Activated naive CD4-positive, alpha-beta T cell treated with anti-CD3 and anti-CD28 coated beads, Interleukin-2, amount 50 U/mL, for 24 hours (primary cell): ENCODE measurements at regions not wholly inside any gene's neighbourhood (a gene's known extent, or its start where the extent isn't known, plus 50 kb on each side); places are given as distances from the start of the nearest gene placed in this dataset.

Experiments used
- H3K27ac Mint-ChIP-seq: one replicate; pipeline ENCODE4 v1.8.0; 2021; ENCODE audit warnings: mild to moderate bottlenecking, mixed read lengths
- H3K27me3 Mint-ChIP-seq: one replicate; pipeline ENCODE4 v1.8.0; 2021; ENCODE audit warnings: mixed read lengths
- H3K36me3 Mint-ChIP-seq: one replicate; pipeline ENCODE4 v1.8.0; 2021; ENCODE audit warnings: mixed read lengths
- H3K4me1 Mint-ChIP-seq: one replicate; pipeline ENCODE4 v1.8.0; 2021; ENCODE audit warnings: mixed read lengths
- H3K4me3 Mint-ChIP-seq: one replicate; pipeline ENCODE4 v1.8.0; 2021; ENCODE audit warnings: mild to moderate bottlenecking, mixed read lengths
- H3K9me3 Mint-ChIP-seq: one replicate; pipeline ENCODE4 v1.8.0; 2021; ENCODE audit warnings: mixed read lengths

GRCh38 chr5:4625206-4625896, 514.8 kb upstream of the ADAMTS16 start:
- Mint-ChIP-seq H3K4me1 (no peaks in the 10 kb centered on the region), H3K4me3 (no peak overlapping the region), H3K27me3 (no peaks in the 10 kb centered on the region), H3K9me3 (peaks cover 6% of the 10 kb centered on the region), H3K27ac (no peak overlapping the region), H3K36me3 (no peaks in the 10 kb centered on the region)

GRCh38 chr5:4627131-4627530, 513.0 kb upstream of the ADAMTS16 start:
- H3K9me3 Mint-ChIP-seq = peaks cover 6% of the 10 kb centered on the region
- no peaks in the 10 kb centered on the region for H3K27me3 Mint-ChIP-seq
- no peak overlapping the region for H3K4me3 Mint-ChIP-seq
- H3K4me1 Mint-ChIP-seq = no peaks in the 10 kb centered on the region
- H3K36me3 Mint-ChIP-seq = no peaks in the 10 kb centered on the region
- H3K27ac Mint-ChIP-seq = no peak overlapping the region

DNA sequence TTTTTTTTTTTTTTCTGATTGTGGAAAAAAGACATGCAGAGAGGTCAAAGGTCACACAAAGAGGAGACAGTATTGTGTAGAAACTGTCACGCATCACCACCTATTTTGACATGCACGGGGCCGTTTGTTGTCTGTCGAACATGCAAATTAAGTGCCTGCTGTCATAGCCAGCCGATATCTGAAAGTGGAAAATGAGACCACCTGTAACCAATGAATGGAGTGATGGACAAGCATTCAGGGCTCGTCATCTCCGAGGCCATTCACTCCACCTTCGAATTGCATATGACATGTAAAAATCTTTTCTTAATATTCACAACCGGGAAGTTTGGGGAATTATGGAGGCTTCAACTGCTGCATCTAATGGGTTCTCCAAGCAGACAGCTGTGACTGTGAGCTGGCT, 512.2 kb upstream of the ADAMTS16 start:
- Mint-ChIP-seq H3K9me3 (peaks cover 6% of the 10 kb centered on the region), H3K27ac (no peak overlapping the region), H3K4me1 (no peaks in the 10 kb centered on the region), H3K36me3 (no peaks in the 10 kb centered on the region), H3K4me3 (no peak overlapping the region), H3K27me3 (no peaks in the 10 kb centered on the region)

DNA sequence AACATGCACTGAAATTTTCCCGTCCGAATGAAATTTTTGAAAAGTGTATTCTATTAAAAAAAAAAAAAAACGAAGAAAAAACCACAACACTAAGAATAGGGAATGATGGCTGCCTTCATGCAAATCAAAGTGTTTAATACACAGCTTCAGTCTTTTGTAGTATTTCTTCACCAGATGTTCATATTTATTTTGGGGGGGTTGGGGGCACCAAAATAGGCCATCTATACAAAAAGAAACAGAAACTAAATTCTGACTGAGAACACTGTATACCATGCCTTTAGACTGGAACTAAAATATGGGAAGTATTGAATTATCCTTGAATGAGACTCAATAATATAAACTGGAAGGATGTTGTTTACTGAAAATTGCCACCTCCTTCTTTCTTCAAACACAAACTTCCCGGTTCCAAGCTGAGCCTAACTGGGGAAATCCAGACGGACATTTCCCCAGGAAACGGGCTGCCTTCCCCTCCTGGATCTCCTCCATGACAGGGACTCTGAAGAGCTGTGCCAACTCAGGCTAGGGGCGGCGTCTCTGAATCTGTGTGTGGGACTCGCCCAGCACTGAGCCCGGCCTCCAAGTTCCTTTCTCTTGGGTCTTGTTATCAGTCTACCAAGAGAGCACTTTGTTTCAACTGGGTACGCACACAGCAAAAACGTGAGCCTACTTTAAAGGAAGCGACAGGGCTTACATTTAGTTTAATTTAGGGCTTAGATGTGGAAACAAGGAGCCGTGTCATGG, 511.3 kb upstream of the ADAMTS16 start:
- Mint-ChIP-seq H3K4me3 (no peak overlapping the region), H3K36me3 (no peaks in the 10 kb centered on the region), H3K27ac (no peak overlapping the region)

GRCh38 chr5:4630031-4630430, 510.1 kb upstream of the ADAMTS16 start:
- no peaks in the 10 kb centered on the region for H3K27me3 Mint-ChIP-seq
- peaks cover 6% of the 10 kb centered on the region for H3K9me3 Mint-ChIP-seq
- no peaks in the 10 kb centered on the region for H3K4me1 Mint-ChIP-seq
- H3K36me3 Mint-ChIP-seq = no peaks in the 10 kb centered on the region
- no peak overlapping the region for H3K27ac Mint-ChIP-seq
- H3K4me3 Mint-ChIP-seq = no peak overlapping the region

More for the DNA sequence above, 511.3 kb upstream of the ADAMTS16 start:
- Mint-ChIP-seq H3K27me3 (no peaks in the 10 kb centered on the region), H3K4me1 (no peaks in the 10 kb centered on the region), H3K9me3 (peaks cover 6% of the 10 kb centered on the region)

DNA sequence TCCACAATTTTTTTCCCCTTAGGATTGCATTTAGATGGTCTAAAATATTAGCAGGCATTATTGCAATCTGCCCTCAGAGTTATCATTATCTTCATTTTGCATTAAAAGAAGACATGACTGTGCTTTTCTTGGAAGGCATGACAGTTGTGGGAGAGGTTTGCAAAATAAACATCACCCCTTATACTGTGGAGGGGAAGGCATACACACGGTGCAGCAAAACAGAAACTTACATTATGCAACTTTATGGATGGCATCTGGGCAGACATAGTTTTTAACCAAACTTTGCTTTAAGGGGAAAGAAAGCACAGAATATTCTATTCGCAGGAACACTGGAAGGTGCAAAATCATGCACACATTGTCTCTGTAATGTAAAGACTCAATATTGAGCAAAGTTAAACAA, 505.8 kb upstream of the ADAMTS16 start:
- H3K27ac Mint-ChIP-seq = no peak overlapping the region
- no peak overlapping the region for H3K4me3 Mint-ChIP-seq
- H3K27me3 Mint-ChIP-seq = no peaks in the 10 kb centered on the region
- H3K36me3 Mint-ChIP-seq = no peaks in the 10 kb centered on the region
- no peaks in the 10 kb centered on the region for H3K4me1 Mint-ChIP-seq
- H3K9me3 Mint-ChIP-seq = no peaks in the 10 kb centered on the region

DNA sequence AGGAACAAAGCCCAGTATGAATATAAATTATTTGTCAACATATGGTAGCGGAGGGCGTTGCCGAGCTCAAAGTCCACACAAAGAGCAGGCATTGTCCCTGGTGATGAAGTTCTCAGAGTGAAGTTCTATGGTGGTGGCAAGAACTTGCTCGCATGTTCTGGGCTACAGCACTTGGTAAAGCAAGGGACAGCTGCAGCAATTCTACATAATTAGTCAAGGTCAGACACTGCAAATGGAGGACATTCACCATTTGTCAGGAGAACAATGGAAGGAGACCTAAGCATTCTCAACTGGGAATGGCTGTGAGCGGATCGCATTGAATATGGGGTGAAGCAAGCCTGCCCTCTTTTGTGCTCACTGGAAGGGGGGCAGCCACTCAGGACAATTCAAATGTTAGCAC, 503.8 kb upstream of the ADAMTS16 start:
- H3K27me3 Mint-ChIP-seq = no peaks in the 10 kb centered on the region
- H3K36me3 Mint-ChIP-seq = no peaks in the 10 kb centered on the region
- H3K4me3 Mint-ChIP-seq = no peak overlapping the region
- no peaks in the 10 kb centered on the region for H3K9me3 Mint-ChIP-seq
- H3K27ac Mint-ChIP-seq = no peak overlapping the region
- no peaks in the 10 kb centered on the region for H3K4me1 Mint-ChIP-seq

DNA sequence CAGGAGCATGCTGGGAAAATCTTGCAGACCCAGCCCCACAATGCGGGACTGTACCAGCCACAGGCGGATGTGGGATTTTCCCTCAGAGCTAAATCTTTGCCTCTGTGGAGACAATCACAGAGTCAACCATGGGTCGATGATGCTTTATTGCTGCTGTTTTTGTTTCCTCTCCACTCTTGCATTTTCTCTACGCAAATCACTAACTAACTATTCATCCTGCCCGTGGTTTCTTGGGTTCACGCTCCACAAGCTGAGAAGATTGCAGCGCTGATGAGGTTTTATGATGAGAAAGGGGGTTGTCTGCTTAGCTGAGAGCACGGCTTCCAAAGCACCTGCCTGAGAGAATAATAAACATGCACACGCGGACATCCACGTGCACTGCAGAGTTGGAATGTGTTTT, 500.2 kb upstream of the ADAMTS16 start:
- Mint-ChIP-seq H3K27ac (no peak overlapping the region), H3K4me3 (no peak overlapping the region), H3K27me3 (no peaks in the 10 kb centered on the region), H3K36me3 (no peaks in the 10 kb centered on the region), H3K4me1 (no peaks in the 10 kb centered on the region), H3K9me3 (no peaks in the 10 kb centered on the region)

- Mint-ChIP-seq H3K27me3 (no peaks in the 10 kb centered on the region), H3K27ac (no peak overlapping the region), H3K4me3 (no peak overlapping the region), H3K4me1 (no peaks in the 10 kb centered on the region), H3K36me3 (no peaks in the 10 kb centered on the region), H3K9me3 (no peaks in the 10 kb centered on the region)
Measured at GRCh38 chr5:4640795-4641194, 499.3 kb upstream of the ADAMTS16 start.

DNA sequence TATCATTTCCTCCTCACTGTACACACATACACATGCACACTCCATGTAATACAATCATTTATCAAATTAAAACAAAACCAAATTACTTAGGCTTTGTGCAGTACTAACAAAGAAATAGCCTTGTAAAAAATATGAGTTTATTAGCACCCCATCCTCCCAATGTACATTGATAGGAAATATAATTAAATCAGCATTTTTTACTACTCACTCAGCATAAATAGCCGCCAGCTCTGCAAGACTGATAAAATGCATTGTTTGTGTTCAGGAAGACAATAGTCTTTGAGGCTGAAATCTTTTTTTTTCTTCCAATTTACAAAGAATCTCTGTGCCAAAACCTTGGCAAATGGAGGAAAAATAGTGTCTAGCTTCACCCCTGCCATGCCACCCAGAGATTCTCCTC, 497.6 kb upstream of the ADAMTS16 start:
- Mint-ChIP-seq H3K36me3 (no peaks in the 10 kb centered on the region), H3K27ac (no peak overlapping the region), H3K27me3 (no peaks in the 10 kb centered on the region), H3K9me3 (no peaks in the 10 kb centered on the region), H3K4me1 (no peaks in the 10 kb centered on the region), H3K4me3 (no peak overlapping the region)

GRCh38 chr5:4643190-4643589, 496.9 kb upstream of the ADAMTS16 start:
- Mint-ChIP-seq H3K4me3 (no peak overlapping the region), H3K27me3 (no peaks in the 10 kb centered on the region), H3K4me1 (no peaks in the 10 kb centered on the region), H3K36me3 (no peaks in the 10 kb centered on the region), H3K27ac (no peak overlapping the region), H3K9me3 (no peaks in the 10 kb centered on the region)

- H3K4me1 Mint-ChIP-seq = no peaks in the 10 kb centered on the region
- H3K27me3 Mint-ChIP-seq = no peaks in the 10 kb centered on the region
- H3K4me3 Mint-ChIP-seq = no peak overlapping the region
- no peak overlapping the region for H3K27ac Mint-ChIP-seq
- no peaks in the 10 kb centered on the region for H3K36me3 Mint-ChIP-seq
- no peaks in the 10 kb centered on the region for H3K9me3 Mint-ChIP-seq
Measured at GRCh38 chr5:4643960-4644359, 496.2 kb upstream of the ADAMTS16 start.

- Mint-ChIP-seq H3K36me3 (no peaks in the 10 kb centered on the region), H3K27ac (no peak overlapping the region), H3K4me3 (no peak overlapping the region), H3K27me3 (no peaks in the 10 kb centered on the region), H3K9me3 (no peaks in the 10 kb centered on the region), H3K4me1 (no peaks in the 10 kb centered on the region)
Measured at GRCh38 chr5:4646715-4647375, 493.3 kb upstream of the ADAMTS16 start.

GRCh38 chr5:4647955-4648354, 492.2 kb upstream of the ADAMTS16 start:
- no peaks in the 10 kb centered on the region for H3K27me3 Mint-ChIP-seq
- no peaks in the 10 kb centered on the region for H3K4me1 Mint-ChIP-seq
- H3K9me3 Mint-ChIP-seq = no peaks in the 10 kb centered on the region
- no peak overlapping the region for H3K4me3 Mint-ChIP-seq
- H3K36me3 Mint-ChIP-seq = no peaks in the 10 kb centered on the region
- no peak overlapping the region for H3K27ac Mint-ChIP-seq

- Mint-ChIP-seq H3K9me3 (peaks cover 8% of the 10 kb centered on the region), H3K36me3 (no peaks in the 10 kb centered on the region), H3K4me1 (no peaks in the 10 kb centered on the region), H3K4me3 (no peak overlapping the region), H3K27me3 (peaks cover 2% of the 10 kb centered on the region), H3K27ac (no peak overlapping the region)
Measured at GRCh38 chr5:4651806-4652565, 488.1 kb upstream of the ADAMTS16 start.

DNA sequence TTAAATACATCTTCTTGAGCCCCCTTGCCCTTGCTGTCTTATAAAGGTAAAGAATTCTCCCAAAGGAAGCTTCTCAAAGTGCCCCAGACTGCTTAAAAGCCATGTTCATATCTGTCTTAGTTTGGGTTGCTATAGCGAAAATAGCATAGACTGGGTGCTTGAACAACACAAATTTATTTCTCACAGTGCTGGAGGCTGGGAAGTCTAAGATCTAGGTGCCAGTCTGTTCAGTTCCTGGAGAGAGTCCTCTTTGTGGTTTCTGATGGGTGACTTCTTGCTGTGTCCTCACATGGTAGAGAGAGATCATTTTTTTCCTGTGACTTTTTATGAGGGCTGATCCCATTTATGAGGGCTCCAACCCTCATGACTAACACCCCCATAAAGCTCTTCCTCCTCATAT, 486.7 kb upstream of the ADAMTS16 start:
- H3K27ac Mint-ChIP-seq = no peak overlapping the region
- no peak overlapping the region for H3K4me3 Mint-ChIP-seq
- peaks cover 12% of the 10 kb centered on the region for H3K9me3 Mint-ChIP-seq
- H3K27me3 Mint-ChIP-seq = peaks cover 2% of the 10 kb centered on the region
- H3K4me1 Mint-ChIP-seq = no peaks in the 10 kb centered on the region
- no peaks in the 10 kb centered on the region for H3K36me3 Mint-ChIP-seq
